GM21360 (cell line): ENCODE measurements at regions not wholly inside any gene's neighbourhood (a gene's known extent, or its start where the extent isn't known, plus 50 kb on each side); places are given as distances from the start of the nearest gene placed in this dataset.
"Not testable (repeated sequence)": the region's sequence is repeated elsewhere in the genome, so short reads cannot be mapped to it uniquely, and the experiment has no call there.

Experiments used
- ATAC-seq: cut with Tn5 transposase; IDR thresholded peaks from one replicate; pipeline ENCODE4 v1.9.1; 2021; ENCODE audit warnings: mild to moderate bottlenecking, moderate library complexity; ENCODE audit not compliant: unreplicated experiment

DNA sequence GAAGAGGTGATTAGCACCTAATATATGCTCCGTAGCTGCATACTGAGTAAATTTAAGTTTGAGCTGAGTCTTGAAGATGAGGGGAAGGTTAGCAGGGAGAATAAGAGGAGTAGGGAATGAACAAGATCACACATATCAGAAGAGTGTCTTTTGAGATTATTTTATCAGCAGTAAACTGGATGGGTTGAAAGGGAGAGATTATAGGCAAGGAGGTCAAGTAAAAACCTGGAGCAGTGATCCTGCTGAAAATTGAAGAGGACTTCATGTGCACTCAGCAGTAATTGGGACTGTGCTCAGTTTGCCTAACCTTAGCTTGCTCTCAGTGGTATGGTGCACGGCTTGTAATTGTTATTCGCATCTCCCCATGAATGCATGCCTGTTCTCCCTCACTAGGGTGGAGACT lies 79.5 kb upstream of the PICALM start:
- no peak for ATAC-seq

DNA sequence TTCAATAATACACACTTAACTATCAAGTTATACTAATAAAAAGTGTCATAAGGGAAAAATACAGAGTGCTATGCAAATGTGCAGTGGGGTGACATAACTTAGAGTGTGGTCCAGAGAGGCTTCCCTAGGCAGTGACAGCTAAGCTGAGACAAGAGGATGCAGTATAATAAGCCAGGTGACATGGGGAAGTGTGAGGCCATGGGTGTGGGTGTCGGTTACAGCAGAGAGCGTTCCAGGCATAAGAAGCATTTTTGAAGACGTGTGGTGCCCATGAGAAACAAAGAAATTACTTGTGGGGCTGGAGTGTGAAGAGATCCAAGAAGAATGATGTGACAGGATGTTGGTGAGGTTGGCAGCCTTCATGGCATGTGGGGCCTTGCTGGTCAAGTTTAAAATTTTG lies 78.1 kb upstream of the PICALM start:
- no peak for ATAC-seq

- no peak for ATAC-seq
These were observed 76.7 kb upstream of the PICALM start for GRCh38 chr11:86145439-86146156.

GRCh38 chr11:86144846-86145245 lies 76.0 kb upstream of the PICALM start:
- no peak for ATAC-seq

- ATAC-seq = not testable (repeated sequence)
These were observed 75.2 kb upstream of the PICALM start for GRCh38 chr11:86144087-86144486.

GRCh38 chr11:86143087-86144030 lies 74.5 kb upstream of the PICALM start:
- ATAC-seq = no peak

DNA sequence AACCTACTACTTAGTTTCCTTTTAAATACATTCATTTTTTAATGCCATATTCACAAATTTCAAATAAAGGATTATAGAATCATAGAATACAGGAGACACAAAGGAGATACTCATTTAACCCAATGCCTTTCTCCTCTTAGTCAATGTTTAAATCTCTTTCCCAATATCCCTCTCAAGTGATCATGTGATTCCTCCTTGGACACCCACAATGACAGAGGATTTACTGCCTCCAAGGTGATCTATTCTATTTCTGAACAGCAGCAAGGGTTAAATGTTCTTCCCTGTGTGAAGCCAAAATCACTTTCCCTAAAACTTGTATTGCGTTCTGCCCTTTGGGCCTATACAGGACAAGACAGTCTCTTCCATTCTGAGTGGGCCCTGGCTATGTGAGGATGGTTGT lies 73.3 kb upstream of the PICALM start:
- ATAC-seq = no peak

- no peak for ATAC-seq
These were observed 72.8 kb upstream of the PICALM start for GRCh38 chr11:86141727-86142126.

DNA sequence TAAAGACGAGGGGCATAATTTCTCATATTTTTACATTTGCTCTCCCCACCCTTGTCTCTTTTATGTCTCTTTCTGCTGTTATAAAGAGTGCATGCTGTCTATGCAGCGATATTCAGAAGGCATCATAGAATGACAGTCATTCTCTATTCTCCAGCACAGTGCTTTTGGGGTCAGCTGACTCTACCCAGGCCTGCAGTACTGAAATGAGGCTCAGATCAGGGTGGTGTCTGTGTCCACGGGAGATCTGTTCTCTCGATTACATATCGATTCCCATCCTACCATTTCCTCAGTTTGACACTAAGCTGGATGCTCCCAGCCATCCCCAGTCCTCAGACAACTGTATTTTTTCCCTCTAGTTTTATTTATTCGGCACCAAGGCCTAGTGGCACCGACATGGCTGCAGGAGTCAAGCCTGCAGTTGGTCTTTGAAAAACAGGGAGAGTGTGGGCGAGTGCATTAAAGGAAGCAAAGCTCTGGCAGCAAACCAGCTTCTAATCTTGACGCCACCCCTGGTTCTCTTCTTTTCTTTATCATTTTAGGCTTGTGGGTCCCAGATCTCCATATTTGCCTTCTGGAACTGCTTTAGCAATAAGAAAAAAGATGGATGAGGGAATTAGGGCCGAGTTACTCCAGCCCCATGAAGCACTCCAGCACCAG lies 71.6 kb upstream of the PICALM start:
- ATAC-seq = no peak

DNA sequence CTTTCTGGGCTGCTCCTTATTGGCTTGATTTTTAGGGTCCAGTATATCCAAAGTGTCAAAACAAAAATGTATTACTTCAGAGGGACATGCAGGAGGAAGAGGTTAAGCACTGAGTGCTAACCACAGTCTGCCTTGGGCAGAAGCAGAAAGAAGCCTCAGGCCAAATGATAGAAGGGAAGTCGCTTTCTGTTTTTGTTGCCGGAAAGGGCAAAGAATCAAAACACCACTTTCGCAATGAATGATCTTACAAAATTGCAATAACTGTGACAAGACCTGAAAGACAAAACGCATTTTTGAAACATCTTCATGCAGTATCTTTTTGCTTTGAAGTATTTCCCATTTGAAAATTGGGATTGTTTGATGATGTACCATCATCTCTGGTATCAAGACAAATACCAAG lies 70.1 kb upstream of the PICALM start:
- ATAC-seq = peak; percentile 64

DNA sequence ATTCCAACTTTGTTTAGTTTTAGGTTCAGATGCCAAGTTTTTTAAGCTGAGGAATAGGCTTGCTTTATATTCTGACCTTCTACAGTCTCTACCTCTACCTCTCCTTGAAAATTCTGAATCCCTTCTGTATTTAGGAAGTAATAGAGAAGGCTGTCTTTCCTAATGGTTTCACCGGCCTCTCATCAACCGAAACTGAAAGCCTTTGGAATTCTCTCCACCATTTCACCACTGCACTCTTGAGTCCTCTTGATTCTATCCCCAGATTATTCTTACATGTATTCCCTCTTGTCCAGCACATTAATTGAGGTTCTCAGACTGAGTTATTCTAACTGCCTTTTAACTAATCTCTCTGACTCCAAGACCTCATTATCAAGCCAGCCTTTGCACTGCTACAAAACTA lies 67.7 kb upstream of the PICALM start:
- no peak for ATAC-seq

DNA sequence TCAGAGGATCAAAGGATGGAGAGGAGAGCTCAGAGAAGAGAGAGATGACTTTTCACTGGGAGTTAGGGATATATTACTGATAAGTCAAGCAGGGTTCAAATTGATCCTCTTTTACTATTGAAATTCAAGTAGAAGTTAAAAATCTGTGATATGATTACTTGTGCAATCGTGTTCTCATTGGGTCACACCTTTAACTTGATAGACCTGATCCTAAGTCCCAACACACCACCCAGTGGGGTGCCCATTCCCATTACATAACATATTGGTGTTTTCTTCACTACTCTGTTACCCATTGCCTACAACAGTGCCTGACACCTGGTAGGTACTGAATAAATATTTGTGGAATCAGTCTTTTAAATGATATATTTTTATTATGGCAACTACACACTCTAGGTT lies 66.4 kb upstream of the PICALM start:
- ATAC-seq = no peak

DNA sequence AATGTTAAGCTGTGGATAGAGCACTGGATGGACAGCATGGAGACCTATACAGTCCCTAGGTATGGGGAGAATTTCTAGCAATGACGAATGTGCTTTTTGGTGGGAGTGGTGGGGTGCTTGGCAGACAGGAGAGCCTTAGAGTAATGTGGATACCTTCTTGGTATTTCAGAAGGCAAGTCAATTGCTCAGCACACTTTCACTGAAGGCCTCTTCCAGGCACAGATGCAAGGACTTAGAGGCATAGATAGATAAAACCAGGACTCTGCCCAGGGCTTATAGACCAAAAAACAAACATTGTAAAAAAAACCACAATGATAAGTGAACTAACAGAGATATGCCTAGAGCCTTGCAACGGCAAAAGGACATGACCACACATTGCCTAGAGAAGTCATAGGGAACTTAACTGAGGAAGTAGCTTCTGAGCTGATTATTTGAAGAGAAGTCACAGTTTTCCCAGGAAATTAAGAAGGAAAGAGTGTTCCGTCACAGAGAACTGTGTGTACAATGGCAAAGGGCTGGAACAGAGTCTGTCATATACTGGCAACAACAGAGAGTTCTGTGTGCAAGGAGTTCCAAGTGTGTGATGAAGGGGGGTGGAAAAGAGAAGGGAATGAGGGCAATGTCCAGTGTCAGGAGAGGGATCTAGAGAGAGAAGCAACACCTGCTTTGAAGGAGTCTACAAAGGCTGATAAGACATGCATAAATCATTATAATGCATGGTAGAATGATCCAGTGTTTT lies 65.9 kb upstream of the PICALM start:
- ATAC-seq = no peak

DNA sequence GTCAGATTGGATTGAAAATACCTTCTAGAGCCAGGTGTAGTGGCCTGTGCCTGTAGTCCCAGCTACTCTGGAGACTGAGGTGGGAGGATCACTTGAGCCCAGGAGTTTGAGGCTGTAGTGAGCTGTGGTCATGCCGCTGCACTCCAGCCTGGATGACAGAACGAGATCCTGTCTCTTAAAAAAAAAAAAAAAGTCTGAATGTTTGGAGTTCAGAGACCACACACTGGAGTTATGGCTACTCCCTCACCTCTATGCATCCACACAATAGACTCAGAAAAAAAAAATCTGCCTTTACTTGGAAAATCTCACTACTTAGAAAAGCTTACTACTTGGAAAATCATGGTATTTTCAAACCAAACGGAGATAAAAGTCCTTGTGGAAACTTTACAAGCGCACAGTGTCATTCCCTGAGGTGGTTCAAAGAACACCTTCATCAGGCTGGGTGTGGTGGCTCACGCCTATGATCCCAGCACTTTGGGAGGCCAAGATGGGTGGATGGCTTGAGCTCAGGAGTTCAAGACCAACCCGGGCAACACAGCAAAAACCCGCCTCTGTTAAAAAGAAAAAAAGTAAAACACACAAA lies 63.9 kb upstream of the PICALM start:
- ATAC-seq = no peak

- no peak for ATAC-seq
These were observed 61.1 kb upstream of the PICALM start for GRCh38 chr11:86129740-86130540.

- no peak for ATAC-seq
These were observed 60.0 kb upstream of the PICALM start for GRCh38 chr11:86128914-86129313.

GRCh38 chr11:86126862-86127261 lies 58.0 kb upstream of the PICALM start:
- no peak for ATAC-seq

GRCh38 chr11:86124251-86125233 lies 55.7 kb upstream of the PICALM start:
- ATAC-seq = no peak

- ATAC-seq = no peak
These were observed 53.9 kb upstream of the PICALM start for GRCh38 chr11:86122773-86123172.
